NCI-H1092 (cell line): ENCODE measurements at regions not wholly inside any gene's neighbourhood (a gene's known extent, or its start where the extent isn't known, plus 50 kb on each side); places are given as distances from the start of the nearest gene placed in this dataset.
"Not testable (repeated sequence)": the region's sequence is repeated elsewhere in the genome, so short reads cannot be mapped to it uniquely, and the experiment has no call there.

ENCODE experiments used
- DNase-seq: peaks from one replicate; lab custom pipeline; 2025; lab: John Stamatoyannopoulos, UW

GRCh38 chrX:30008031-30008430 lies 207.3 kb upstream of the MAGEB2 start:
- no peak for DNase-seq

- no peak for DNase-seq
These were observed 204.9 kb upstream of the MAGEB2 start for GRCh38 chrX:30010471-30010870.

DNA sequence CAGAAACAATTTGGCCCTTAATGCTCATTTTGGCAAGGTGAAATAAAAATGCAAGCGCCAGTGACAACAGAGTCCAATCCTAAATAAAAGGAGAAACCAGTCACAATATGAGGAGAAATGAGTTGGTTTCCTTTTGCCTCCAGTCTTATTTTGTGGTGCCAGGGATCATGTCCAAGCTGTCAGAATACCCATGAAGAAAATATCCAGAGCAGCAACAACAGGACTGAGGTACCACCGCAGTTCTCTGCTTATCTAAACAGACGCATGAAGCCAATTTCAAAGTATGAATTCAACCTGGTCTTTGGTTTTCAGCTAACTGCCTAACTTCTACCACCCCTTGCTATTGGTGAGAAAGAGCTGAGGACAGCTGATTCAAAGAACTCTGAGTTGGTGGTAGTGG lies 199.9 kb upstream of the MAGEB2 start:
- DNase-seq: no peak

DNA sequence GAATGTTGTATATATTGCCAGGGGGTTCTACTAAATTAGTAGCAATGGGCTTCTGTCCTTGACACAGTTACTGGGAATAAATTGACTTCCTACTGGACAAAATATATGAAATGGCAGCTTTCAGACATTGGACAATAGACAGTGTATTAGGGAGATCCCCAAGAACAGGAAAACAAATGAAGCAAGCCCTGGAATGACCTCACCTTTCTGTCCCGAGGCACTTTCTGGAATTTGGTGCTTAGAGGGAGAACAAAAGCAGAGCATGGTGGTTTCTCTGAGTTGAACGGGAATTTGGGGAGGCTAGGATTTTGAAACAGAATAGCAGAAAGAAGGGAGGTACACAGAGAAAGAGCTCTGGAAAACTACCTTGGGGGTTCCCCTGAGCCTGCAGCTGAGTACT lies 187.7 kb upstream of the MAGEB2 start:
- no peak for DNase-seq

- not testable (repeated sequence) for DNase-seq
These were observed 179.0 kb upstream of the MAGEB2 start for GRCh38 chrX:30036406-30036805.

- no peak for DNase-seq
These were observed 175.6 kb upstream of the MAGEB2 start for GRCh38 chrX:30039768-30040167.

- no peak for DNase-seq
These were observed 154.6 kb upstream of the MAGEB2 start for GRCh38 chrX:30060718-30061117.

- DNase-seq: no peak
These were observed 150.1 kb upstream of the MAGEB2 start for GRCh38 chrX:30065226-30065625.

GRCh38 chrX:30067677-30068076 lies 147.7 kb upstream of the MAGEB2 start:
- DNase-seq: no peak

DNA sequence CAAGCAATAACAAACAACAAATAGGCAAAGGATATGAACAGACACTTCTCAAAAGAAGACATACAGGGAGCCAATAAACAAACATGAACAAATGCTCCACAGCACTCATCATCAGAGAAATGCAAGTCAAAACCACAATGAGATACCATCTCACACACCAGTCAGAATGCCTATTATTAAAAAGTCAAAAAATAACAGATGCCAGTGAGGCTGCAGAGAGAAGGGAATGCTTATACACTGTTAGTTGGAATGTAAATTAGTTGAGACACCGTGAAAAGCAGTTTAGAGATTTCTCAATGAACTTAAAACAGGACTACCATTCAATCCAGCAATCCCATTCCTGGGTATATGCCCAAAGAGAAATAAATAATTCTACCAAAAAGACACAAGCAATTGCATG lies 129.8 kb upstream of the MAGEB2 start:
- no peak for DNase-seq

DNA sequence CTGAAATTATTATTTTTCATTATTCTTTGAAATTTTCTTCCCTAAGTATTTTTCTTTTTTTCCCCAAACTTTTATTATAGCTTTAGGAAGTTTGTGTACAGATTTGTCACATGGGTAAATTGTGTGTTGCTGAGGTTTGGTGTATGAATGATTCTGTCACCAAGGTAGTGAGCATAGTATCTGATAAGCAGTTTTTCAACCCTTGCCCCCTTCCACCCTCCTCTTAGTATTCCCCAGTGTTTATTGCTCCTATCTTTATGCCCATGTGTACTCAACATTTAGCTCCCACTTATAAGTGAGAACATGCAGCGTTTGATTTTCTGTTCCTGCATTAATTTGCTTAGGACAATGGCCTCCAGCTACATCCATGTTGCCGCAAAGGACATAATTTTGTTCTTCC lies 103.9 kb upstream of the MAGEB2 start:
- DNase-seq: no peak

GRCh38 chrX:30141966-30142365 lies 73.4 kb upstream of the MAGEB2 start:
- peak; percentile 13 for DNase-seq

DNA sequence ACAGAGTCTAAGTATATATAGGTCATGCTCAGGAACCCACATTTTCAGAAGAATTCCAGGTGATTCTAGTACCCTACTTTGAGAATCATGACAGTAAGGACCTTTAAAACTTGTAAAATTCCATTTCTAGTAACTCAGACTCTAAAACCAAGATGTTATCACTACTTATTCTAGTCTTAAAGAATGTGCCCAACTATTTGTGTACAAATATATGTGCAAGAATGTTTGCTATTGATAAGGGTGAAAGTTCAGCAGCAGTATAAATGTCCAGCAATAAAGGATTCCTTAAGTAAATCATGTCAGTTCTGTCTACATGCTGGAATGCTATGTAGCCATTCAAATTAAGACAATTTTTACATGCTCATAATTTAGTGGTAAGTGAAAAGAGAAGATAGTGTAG lies 71.1 kb upstream of the MAGEB2 start:
- DNase-seq: no peak

- DNase-seq: no peak
These were observed 70.2 kb upstream of the MAGEB2 start for GRCh38 chrX:30144971-30145731.

- DNase-seq: no peak
These were observed 67.2 kb upstream of the MAGEB2 start for GRCh38 chrX:30147996-30148643.

DNA sequence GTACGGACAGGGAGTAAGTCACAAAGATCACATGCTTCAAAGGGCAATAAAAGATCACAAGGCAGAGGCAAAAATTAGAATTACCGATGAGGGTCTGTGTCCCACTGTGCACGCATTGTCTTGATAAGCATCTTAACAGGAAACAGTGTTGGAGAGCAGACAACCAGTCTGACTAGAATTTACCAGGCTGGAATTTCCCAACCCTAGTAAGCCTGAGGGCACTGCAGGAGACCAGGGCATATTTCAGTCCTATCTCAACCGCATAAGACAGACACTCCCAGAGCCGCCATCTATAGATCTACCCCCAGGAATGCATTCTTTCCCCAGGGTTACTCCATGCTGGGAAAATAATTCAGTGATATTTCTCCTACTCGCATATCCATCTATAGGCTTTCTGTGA lies 66.2 kb upstream of the MAGEB2 start:
- not testable (repeated sequence) for DNase-seq

- DNase-seq: no peak
These were observed 65.0 kb upstream of the MAGEB2 start for GRCh38 chrX:30150196-30150895.

GRCh38 chrX:30151964-30152363 lies 63.4 kb upstream of the MAGEB2 start:
- DNase-seq: no peak

DNA sequence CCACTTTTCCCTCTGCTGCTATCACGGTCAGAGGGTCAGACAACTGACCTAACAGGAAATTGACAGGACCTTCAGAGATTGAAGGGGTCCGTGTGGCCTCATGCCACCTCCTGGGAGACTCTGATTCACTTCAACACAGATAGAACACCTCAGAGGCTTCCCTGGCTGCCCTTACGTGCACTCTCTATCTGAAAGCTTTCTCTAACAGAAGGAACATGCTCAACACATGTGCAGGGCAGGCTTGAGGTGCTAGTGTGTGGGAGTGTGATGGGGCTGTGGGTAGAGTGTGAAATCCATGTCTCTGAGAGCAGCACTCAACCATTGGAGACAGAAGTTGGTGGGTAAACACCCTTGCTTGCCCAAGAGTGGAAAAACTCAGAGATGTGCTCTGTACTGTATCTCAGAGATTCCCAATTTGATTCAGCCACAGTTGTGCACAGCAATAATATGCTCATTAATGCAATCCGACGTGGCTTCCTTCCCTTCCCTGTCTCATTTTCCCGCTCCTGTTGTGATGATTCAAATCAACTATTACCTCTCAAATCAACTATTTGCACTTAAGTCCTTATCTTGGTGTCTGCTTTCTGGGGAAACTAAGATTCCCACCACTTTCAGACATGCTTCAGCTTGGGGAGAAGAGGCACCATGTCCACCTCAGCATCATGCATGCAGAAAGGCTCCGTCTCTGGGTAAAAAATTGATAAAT lies 62.0 kb upstream of the MAGEB2 start:
- DNase-seq: no peak

GRCh38 chrX:30153881-30154260 lies 61.5 kb upstream of the MAGEB2 start:
- no peak for DNase-seq

GRCh38 chrX:30156009-30156408 lies 59.4 kb upstream of the MAGEB2 start:
- no peak for DNase-seq

DNA sequence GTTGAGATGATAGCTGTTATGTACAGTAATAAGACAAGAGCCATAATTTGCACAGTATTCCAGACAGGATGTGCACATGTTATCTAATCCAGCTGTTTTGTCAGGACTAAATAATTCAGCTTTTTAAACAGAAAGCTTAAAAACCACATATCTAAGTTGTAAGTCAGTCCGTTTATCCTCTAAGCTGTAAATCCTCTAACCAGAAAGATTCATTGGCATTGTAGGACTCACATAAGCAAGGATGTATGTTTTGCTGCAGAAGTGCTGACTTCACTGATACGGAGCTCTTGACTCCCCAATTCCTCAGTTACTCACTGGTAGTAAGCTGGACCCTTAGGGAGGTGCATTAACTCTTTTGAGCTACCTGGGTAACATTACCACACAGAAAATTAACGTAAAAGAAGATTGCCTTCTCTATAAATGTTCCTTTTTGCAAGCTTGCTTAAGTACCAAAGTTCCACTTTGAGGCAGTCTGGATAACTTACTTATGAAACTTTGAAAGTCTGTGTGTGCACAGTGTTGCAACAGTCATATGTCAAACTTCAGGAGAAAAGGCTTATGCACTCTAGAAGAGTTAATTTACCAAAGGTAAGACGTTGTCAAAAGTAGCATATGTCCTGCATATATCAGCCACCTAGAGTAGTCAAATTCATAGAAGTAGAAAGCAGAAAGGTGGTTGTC lies 58.3 kb upstream of the MAGEB2 start:
- no peak for DNase-seq
